Uterus (tissue), 2 donors: ENCODE measurements at regions not wholly inside any gene's neighbourhood (a gene's known extent, or its start where the extent isn't known, plus 50 kb on each side); places are given as distances from the start of the nearest gene placed in this dataset.

Experiments
- POLR2A ChIP-seq, 2 donors: fragments of 450-650 bp; IDR thresholded peaks; one replicate each; pipeline ENCODE4 v1.6.1; 2016; ENCODE audit warnings: antibody characterized with exemption in 2 of 2, mild to moderate bottlenecking in 1 of 2, moderate library complexity in 1 of 2
- TF ChIP-seq, protein P1 (sequence below), 4 experiments: fragments of 200-600 bp in 2 of 4; fragments of 450-650 bp in 2 of 4; sonication (generic) in 2 of 4; IDR thresholded peaks; one replicate each; pipeline ENCODE4 v1.5.1; 2016 to 2019; ENCODE audit warnings: antibody characterized with exemption in 4 of 4, mild to moderate bottlenecking in 2 of 4, moderate library complexity in 1 of 4

GRCh38 chr5:1699394-1699793 is 100.2 kb downstream of the MRPL36 start:
- TF ChIP-seq POLR2A (IDR thresholded peaks at IDR 0.05), result no peak
- TF ChIP-seq, protein P1, sequence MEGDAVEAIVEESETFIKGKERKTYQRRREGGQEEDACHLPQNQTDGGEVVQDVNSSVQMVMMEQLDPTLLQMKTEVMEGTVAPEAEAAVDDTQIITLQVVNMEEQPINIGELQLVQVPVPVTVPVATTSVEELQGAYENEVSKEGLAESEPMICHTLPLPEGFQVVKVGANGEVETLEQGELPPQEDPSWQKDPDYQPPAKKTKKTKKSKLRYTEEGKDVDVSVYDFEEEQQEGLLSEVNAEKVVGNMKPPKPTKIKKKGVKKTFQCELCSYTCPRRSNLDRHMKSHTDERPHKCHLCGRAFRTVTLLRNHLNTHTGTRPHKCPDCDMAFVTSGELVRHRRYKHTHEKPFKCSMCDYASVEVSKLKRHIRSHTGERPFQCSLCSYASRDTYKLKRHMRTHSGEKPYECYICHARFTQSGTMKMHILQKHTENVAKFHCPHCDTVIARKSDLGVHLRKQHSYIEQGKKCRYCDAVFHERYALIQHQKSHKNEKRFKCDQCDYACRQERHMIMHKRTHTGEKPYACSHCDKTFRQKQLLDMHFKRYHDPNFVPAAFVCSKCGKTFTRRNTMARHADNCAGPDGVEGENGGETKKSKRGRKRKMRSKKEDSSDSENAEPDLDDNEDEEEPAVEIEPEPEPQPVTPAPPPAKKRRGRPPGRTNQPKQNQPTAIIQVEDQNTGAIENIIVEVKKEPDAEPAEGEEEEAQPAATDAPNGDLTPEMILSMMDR (IDR thresholded peaks at IDR 0.05), result no peak
